WTC11 (cell line): ENCODE measurements at regions not wholly inside any gene's neighbourhood (a gene's known extent, or its start where the extent isn't known, plus 50 kb on each side); places are given as distances from the start of the nearest gene placed in this dataset.

Source experiments
- ELF4 ChIP-seq: sonication (generic); formaldehyde crosslinking; IDR thresholded peaks from 2 replicates; pipeline ENCODE4 v1.8.1; 2022; ENCODE audit warnings: low read depth, mild to moderate bottlenecking, moderate library complexity, missing genetic modification reagents
- NR2C2 ChIP-seq: sonication (generic); formaldehyde crosslinking; IDR thresholded peaks from 2 replicates; pipeline ENCODE4 v1.8.0; 2022; ENCODE audit warnings: mild to moderate bottlenecking, missing genetic modification reagents
- TEAD4 ChIP-seq: sonication (generic); formaldehyde crosslinking; IDR thresholded peaks from 2 replicates; pipeline ENCODE4 v1.8.0; 2022; ENCODE audit warnings: mild to moderate bottlenecking, missing genetic modification reagents
- ZNF121 ChIP-seq: sonication (generic); formaldehyde crosslinking; IDR thresholded peaks from 2 replicates; pipeline ENCODE4 v1.8.0; 2023; ENCODE audit warnings: missing genetic modification reagents
- ZNF263 ChIP-seq: sonication (generic); formaldehyde crosslinking; IDR thresholded peaks from 2 replicates; pipeline ENCODE4 v1.8.1; 2022; ENCODE audit warnings: low read depth, mild to moderate bottlenecking, moderate library complexity, missing genetic modification reagents
- TF ChIP-seq, protein P1 (sequence below): sonication (generic); formaldehyde crosslinking; IDR thresholded peaks from 2 replicates; pipeline ENCODE4 v1.8.0; 2023; ENCODE audit warnings: missing genetic modification reagents, mild to moderate bottlenecking, borderline replicate concordance
- TF ChIP-seq, protein P2 (sequence below): sonication (generic); formaldehyde crosslinking; IDR thresholded peaks from 2 replicates; pipeline ENCODE4 v1.8.0; 2022; ENCODE audit warnings: mild to moderate bottlenecking, missing genetic modification reagents
- TF ChIP-seq, protein P3 (sequence below): fragments of 200-600 bp; IDR thresholded peaks from 2 replicates; pipeline ENCODE4 v1.8.0; 2022; ENCODE audit warnings: antibody characterized with exemption
- TF ChIP-seq, protein P4 (sequence below): sonication (generic); formaldehyde crosslinking; IDR thresholded peaks from 2 replicates; pipeline ENCODE4 v1.8.1; 2022; ENCODE audit warnings: mild to moderate bottlenecking, moderate library complexity, missing genetic modification reagents
- TF ChIP-seq, protein P5 (sequence below): sonication (generic); formaldehyde crosslinking; IDR thresholded peaks from 2 replicates; pipeline ENCODE4 v1.8.0; 2022; ENCODE audit warnings: mild to moderate bottlenecking, missing genetic modification reagents
- TF ChIP-seq, protein P6 (sequence below): sonication (generic); formaldehyde crosslinking; IDR thresholded peaks from 2 replicates; pipeline ENCODE4 v1.8.0; 2023; ENCODE audit warnings: mild to moderate bottlenecking, missing genetic modification reagents
- TF ChIP-seq, protein P7 (sequence below): sonication (generic); formaldehyde crosslinking; IDR thresholded peaks from 2 replicates; pipeline ENCODE4 v1.8.1; 2023; ENCODE audit warnings: mild to moderate bottlenecking, missing genetic modification reagents, moderate library complexity

DNA sequence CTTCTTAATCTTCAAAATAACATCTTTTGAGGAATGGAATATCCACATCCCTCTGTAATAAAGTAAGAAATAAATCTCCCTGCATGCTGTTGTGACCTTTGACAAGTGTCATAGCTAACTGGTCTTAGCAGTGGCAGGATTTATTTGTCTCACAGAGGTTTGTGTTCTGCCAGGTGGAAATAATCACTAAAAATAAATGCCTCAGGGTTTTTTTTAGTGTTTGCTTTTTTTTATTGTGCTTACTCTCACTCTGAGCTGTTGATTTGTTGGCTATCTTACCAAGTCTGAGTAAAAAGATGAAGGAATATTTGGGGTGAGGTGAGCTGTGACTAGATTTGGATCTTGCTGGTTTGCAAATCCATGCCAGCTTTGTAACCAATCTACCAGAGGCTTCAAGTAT, 285.4 kb downstream of the ALG10B start:
- TF ChIP-seq, protein P1, sequence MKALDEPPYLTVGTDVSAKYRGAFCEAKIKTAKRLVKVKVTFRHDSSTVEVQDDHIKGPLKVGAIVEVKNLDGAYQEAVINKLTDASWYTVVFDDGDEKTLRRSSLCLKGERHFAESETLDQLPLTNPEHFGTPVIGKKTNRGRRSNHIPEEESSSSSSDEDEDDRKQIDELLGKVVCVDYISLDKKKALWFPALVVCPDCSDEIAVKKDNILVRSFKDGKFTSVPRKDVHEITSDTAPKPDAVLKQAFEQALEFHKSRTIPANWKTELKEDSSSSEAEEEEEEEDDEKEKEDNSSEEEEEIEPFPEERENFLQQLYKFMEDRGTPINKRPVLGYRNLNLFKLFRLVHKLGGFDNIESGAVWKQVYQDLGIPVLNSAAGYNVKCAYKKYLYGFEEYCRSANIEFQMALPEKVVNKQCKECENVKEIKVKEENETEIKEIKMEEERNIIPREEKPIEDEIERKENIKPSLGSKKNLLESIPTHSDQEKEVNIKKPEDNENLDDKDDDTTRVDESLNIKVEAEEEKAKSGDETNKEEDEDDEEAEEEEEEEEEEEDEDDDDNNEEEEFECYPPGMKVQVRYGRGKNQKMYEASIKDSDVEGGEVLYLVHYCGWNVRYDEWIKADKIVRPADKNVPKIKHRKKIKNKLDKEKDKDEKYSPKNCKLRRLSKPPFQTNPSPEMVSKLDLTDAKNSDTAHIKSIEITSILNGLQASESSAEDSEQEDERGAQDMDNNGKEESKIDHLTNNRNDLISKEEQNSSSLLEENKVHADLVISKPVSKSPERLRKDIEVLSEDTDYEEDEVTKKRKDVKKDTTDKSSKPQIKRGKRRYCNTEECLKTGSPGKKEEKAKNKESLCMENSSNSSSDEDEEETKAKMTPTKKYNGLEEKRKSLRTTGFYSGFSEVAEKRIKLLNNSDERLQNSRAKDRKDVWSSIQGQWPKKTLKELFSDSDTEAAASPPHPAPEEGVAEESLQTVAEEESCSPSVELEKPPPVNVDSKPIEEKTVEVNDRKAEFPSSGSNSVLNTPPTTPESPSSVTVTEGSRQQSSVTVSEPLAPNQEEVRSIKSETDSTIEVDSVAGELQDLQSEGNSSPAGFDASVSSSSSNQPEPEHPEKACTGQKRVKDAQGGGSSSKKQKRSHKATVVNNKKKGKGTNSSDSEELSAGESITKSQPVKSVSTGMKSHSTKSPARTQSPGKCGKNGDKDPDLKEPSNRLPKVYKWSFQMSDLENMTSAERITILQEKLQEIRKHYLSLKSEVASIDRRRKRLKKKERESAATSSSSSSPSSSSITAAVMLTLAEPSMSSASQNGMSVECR: no peak
- TF ChIP-seq, protein P2, sequence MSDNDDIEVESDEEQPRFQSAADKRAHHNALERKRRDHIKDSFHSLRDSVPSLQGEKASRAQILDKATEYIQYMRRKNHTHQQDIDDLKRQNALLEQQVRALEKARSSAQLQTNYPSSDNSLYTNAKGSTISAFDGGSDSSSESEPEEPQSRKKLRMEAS: no peak
- TF ChIP-seq, protein P3, sequence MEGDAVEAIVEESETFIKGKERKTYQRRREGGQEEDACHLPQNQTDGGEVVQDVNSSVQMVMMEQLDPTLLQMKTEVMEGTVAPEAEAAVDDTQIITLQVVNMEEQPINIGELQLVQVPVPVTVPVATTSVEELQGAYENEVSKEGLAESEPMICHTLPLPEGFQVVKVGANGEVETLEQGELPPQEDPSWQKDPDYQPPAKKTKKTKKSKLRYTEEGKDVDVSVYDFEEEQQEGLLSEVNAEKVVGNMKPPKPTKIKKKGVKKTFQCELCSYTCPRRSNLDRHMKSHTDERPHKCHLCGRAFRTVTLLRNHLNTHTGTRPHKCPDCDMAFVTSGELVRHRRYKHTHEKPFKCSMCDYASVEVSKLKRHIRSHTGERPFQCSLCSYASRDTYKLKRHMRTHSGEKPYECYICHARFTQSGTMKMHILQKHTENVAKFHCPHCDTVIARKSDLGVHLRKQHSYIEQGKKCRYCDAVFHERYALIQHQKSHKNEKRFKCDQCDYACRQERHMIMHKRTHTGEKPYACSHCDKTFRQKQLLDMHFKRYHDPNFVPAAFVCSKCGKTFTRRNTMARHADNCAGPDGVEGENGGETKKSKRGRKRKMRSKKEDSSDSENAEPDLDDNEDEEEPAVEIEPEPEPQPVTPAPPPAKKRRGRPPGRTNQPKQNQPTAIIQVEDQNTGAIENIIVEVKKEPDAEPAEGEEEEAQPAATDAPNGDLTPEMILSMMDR: no peak
- TF ChIP-seq ZNF121: no peak
- TF ChIP-seq NR2C2 (CRISPR knock-in tag): no peak
- TF ChIP-seq, protein P4, sequence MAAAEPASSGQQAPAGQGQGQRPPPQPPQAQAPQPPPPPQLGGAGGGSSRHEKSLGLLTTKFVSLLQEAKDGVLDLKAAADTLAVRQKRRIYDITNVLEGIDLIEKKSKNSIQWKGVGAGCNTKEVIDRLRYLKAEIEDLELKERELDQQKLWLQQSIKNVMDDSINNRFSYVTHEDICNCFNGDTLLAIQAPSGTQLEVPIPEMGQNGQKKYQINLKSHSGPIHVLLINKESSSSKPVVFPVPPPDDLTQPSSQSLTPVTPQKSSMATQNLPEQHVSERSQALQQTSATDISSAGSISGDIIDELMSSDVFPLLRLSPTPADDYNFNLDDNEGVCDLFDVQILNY (CRISPR knock-in tag): no peak
- TF ChIP-seq, protein P5, sequence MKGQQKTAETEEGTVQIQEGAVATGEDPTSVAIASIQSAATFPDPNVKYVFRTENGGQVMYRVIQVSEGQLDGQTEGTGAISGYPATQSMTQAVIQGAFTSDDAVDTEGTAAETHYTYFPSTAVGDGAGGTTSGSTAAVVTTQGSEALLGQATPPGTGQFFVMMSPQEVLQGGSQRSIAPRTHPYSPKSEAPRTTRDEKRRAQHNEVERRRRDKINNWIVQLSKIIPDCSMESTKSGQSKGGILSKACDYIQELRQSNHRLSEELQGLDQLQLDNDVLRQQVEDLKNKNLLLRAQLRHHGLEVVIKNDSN (CRISPR knock-in tag): no peak
- TF ChIP-seq, protein P6, sequence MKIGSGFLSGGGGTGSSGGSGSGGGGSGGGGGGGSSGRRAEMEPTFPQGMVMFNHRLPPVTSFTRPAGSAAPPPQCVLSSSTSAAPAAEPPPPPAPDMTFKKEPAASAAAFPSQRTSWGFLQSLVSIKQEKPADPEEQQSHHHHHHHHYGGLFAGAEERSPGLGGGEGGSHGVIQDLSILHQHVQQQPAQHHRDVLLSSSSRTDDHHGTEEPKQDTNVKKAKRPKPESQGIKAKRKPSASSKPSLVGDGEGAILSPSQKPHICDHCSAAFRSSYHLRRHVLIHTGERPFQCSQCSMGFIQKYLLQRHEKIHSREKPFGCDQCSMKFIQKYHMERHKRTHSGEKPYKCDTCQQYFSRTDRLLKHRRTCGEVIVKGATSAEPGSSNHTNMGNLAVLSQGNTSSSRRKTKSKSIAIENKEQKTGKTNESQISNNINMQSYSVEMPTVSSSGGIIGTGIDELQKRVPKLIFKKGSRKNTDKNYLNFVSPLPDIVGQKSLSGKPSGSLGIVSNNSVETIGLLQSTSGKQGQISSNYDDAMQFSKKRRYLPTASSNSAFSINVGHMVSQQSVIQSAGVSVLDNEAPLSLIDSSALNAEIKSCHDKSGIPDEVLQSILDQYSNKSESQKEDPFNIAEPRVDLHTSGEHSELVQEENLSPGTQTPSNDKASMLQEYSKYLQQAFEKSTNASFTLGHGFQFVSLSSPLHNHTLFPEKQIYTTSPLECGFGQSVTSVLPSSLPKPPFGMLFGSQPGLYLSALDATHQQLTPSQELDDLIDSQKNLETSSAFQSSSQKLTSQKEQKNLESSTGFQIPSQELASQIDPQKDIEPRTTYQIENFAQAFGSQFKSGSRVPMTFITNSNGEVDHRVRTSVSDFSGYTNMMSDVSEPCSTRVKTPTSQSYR (CRISPR knock-in tag): no peak
- TF ChIP-seq ZNF263 (CRISPR knock-in tag): no peak
- no peak for TF ChIP-seq ELF4 (CRISPR knock-in tag)
- TF ChIP-seq, protein P7, sequence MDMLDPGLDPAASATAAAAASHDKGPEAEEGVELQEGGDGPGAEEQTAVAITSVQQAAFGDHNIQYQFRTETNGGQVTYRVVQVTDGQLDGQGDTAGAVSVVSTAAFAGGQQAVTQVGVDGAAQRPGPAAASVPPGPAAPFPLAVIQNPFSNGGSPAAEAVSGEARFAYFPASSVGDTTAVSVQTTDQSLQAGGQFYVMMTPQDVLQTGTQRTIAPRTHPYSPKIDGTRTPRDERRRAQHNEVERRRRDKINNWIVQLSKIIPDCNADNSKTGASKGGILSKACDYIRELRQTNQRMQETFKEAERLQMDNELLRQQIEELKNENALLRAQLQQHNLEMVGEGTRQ (CRISPR knock-in tag): no peak
- TF ChIP-seq TEAD4 (CRISPR knock-in tag): no peak
